Panc1 (cell line): ENCODE measurements at regions not wholly inside any gene's neighbourhood (a gene's known extent, or its start where the extent isn't known, plus 50 kb on each side); places are given as distances from the start of the nearest gene placed in this dataset.

Experiments used
- TF ChIP-seq, protein P1 (sequence below): fragments of 450-650 bp; IDR thresholded peaks from 2 replicates; pipeline ENCODE4 v1.5.1; 2017; ENCODE audit warnings: mild to moderate bottlenecking
- TF ChIP-seq, protein P2 (sequence below), 2 experiments: IDR thresholded peaks; 2 replicates each; pipeline ENCODE4 v1.6.1; 2011 to 2012; ENCODE audit warnings: low read depth in 2 of 2, control low read depth in 1 of 2, low read length in 1 of 2, mild to moderate bottlenecking in 1 of 2, moderate library complexity in 1 of 2; ENCODE audit not compliant: insufficient read depth in 1 of 2

DNA sequence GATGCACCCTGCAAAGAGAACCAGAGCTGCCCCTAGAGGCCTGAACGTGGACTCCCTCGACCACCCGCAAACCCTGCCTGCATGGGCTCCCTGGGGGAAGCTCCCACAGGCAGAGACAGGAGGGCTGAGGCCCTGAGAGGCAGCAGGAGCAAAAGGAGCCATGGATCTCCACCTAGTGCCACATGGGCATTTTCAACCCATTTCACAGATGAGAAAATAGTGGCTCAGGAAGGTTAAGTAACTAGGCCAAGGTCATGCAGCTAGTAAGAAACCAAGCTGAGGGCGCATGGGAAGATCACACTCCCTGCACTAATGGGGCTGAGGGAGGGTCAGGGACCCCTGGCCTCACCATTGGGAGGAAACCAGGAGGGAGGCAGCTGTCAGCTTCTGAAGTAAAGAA lies 271.7 kb upstream of the RAB6C start:
- TF ChIP-seq, protein P1, sequence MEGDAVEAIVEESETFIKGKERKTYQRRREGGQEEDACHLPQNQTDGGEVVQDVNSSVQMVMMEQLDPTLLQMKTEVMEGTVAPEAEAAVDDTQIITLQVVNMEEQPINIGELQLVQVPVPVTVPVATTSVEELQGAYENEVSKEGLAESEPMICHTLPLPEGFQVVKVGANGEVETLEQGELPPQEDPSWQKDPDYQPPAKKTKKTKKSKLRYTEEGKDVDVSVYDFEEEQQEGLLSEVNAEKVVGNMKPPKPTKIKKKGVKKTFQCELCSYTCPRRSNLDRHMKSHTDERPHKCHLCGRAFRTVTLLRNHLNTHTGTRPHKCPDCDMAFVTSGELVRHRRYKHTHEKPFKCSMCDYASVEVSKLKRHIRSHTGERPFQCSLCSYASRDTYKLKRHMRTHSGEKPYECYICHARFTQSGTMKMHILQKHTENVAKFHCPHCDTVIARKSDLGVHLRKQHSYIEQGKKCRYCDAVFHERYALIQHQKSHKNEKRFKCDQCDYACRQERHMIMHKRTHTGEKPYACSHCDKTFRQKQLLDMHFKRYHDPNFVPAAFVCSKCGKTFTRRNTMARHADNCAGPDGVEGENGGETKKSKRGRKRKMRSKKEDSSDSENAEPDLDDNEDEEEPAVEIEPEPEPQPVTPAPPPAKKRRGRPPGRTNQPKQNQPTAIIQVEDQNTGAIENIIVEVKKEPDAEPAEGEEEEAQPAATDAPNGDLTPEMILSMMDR = no peak
- TF ChIP-seq, protein P2, sequence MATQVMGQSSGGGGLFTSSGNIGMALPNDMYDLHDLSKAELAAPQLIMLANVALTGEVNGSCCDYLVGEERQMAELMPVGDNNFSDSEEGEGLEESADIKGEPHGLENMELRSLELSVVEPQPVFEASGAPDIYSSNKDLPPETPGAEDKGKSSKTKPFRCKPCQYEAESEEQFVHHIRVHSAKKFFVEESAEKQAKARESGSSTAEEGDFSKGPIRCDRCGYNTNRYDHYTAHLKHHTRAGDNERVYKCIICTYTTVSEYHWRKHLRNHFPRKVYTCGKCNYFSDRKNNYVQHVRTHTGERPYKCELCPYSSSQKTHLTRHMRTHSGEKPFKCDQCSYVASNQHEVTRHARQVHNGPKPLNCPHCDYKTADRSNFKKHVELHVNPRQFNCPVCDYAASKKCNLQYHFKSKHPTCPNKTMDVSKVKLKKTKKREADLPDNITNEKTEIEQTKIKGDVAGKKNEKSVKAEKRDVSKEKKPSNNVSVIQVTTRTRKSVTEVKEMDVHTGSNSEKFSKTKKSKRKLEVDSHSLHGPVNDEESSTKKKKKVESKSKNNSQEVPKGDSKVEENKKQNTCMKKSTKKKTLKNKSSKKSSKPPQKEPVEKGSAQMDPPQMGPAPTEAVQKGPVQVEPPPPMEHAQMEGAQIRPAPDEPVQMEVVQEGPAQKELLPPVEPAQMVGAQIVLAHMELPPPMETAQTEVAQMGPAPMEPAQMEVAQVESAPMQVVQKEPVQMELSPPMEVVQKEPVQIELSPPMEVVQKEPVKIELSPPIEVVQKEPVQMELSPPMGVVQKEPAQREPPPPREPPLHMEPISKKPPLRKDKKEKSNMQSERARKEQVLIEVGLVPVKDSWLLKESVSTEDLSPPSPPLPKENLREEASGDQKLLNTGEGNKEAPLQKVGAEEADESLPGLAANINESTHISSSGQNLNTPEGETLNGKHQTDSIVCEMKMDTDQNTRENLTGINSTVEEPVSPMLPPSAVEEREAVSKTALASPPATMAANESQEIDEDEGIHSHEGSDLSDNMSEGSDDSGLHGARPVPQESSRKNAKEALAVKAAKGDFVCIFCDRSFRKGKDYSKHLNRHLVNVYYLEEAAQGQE (IDR thresholded peaks at IDR 0.05; ENCODE audit: insufficient read depth in 1 of 2, low read depth in 2 of 2, low read length in 1 of 2) = no peak
